OCI-LY7 (cell line): ENCODE measurements at regions not wholly inside any gene's neighbourhood (a gene's known extent, or its start where the extent isn't known, plus 50 kb on each side); places are given as distances from the start of the nearest gene placed in this dataset.

ENCODE experiments used
- BruUV-seq: library from RNA; stranded (reverse); fragments of 400-500 nt; replicated peaks from 2 replicates; lab custom pipeline; 2021; lab: Mats Ljungman, UMichigan
- CTCF ChIA-PET: fragments of 300-600 bp; sonication (Branson Sonifier 250); formaldehyde crosslinking; loops from one replicate; lab custom pipeline; 2022; ENCODE audit warnings: antibody characterized with exemption; ENCODE audit not compliant: unreplicated experiment; lab: Charles Lee
- POLR2A ChIA-PET: fragments of 300-600 bp; sonication (Branson Sonifier 250); formaldehyde crosslinking; loops from one replicate; lab custom pipeline; 2022; ENCODE audit warnings: antibody characterized with exemption; lab: Charles Lee
- DNase-seq: peaks from one replicate; pipeline ENCODE4 v3.0.0-alpha.2; 2015; ENCODE audit warnings: low spot score
- H2AFZ ChIP-seq: fragments of 200-600 bp; sonication (generic), shearing (Covaris generic); 2 replicates; pipeline ENCODE4 v1.6.1; 2014; ENCODE audit warnings: mild to moderate bottlenecking, antibody characterized with exemption, low read length, moderate library complexity
- H3K27ac ChIP-seq: fragments of 200-600 bp; sonication (generic); 2 replicates; pipeline ENCODE4 v1.5.1; 2014; ENCODE audit warnings: mixed run types, low read depth, mild to moderate bottlenecking, moderate library complexity, low read length, inconsistent platforms; ENCODE audit not compliant: poor library complexity, severe bottlenecking
- H3K36me3 ChIP-seq: fragments of 200-600 bp; sonication (generic); 2 replicates; pipeline ENCODE4 v1.6.1; 2014; ENCODE audit warnings: mild to moderate bottlenecking, antibody characterized with exemption, low read length, moderate library complexity, mixed read lengths; ENCODE audit not compliant: insufficient read depth
- H3K4me1 ChIP-seq: fragments of 200-600 bp; sonication (generic); 2 replicates; pipeline ENCODE4 v1.5.1; 2014; ENCODE audit warnings: mild to moderate bottlenecking, low read length; ENCODE audit not compliant: insufficient read depth, poor library complexity, severe bottlenecking
- H3K4me2 ChIP-seq: fragments of 200-600 bp; sonication (generic); 2 replicates; pipeline ENCODE4 v1.6.1; 2014; ENCODE audit warnings: mild to moderate bottlenecking, low read length
- H3K4me3 ChIP-seq: fragments of 200-600 bp; sonication (generic); 2 replicates; pipeline ENCODE4 v1.5.1; 2014; ENCODE audit warnings: mild to moderate bottlenecking, low read depth, low read length; ENCODE audit not compliant: poor library complexity, severe bottlenecking
- H3K79me2 ChIP-seq: fragments of 200-600 bp; sonication (generic); 2 replicates; pipeline ENCODE4 v1.6.1; 2016; ENCODE audit warnings: low read depth, mild to moderate bottlenecking, low read length, moderate library complexity, mixed read lengths; ENCODE audit not compliant: insufficient read depth
- H3K9me2 ChIP-seq: fragments of 200-600 bp; sonication (generic); 2 replicates; pipeline ENCODE4 v1.6.1; 2016; ENCODE audit warnings: mild to moderate bottlenecking, low read length, mixed read lengths; ENCODE audit not compliant: insufficient read depth
- H3K9me3 ChIP-seq: fragments of 200-600 bp; sonication (generic); 2 replicates; pipeline ENCODE4 v1.6.1; 2014; ENCODE audit warnings: mild to moderate bottlenecking, mixed run types, low read length, mixed read lengths
- H4K20me1 ChIP-seq: fragments of 200-600 bp; sonication (generic); 2 replicates; pipeline ENCODE4 v1.6.1; 2014; ENCODE audit warnings: mild to moderate bottlenecking, antibody characterized with exemption, low read length, moderate library complexity, mixed read lengths; ENCODE audit not compliant: insufficient read depth
- CTCF ChIP-seq: fragments of 200-600 bp; sonication (generic); conservative IDR thresholded peaks from 2 replicates; pipeline ENCODE4 v1.5.1; 2014; ENCODE audit warnings: mild to moderate bottlenecking, antibody characterized with exemption, low read length, moderate library complexity, mixed read lengths
- EZH2phosphoT487 ChIP-seq: fragments of 200-600 bp; sonication (generic); IDR thresholded peaks from 2 replicates; pipeline ENCODE4 v1.6.1; 2018; ENCODE audit warnings: low read depth, borderline replicate concordance, mild to moderate bottlenecking, mixed run types, antibody characterized with exemption, low read length, moderate library complexity, mixed read lengths
- intact Hi-C: fragments of 100-400 bp; cut with micrococcal nuclease; formaldehyde crosslinking; loops from one replicate; pipeline ENCODE4 v1.10.0; 2022; ENCODE audit not compliant: unreplicated experiment

DNA sequence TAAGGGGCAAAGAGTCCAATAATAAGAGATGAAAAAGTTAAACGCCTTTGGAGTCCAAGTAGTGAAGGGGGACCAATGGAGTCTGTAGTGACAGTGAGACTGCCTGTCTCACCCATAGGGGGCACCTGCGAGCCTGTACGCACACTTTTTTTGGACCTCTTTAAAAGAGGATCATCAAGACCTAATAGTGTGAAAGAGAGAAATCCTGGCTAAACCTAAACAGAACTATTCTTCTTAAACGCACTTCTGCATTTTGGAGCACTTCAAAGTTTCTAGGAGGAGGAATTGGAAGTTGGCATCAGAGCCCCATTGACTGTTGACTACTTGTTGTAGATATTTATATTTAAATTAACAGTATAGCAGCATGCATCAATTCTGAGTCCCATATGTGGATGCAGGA lies 636.1 kb upstream of the KLF4 start:
- Histone ChIP-seq H3K4me3 (no peak overlapping the region), H3K4me1 (no peaks in the 10 kb centered on the region), H3K36me3 (no peaks in the 10 kb centered on the region), H3K9me3 (no peaks in the 10 kb centered on the region), H3K27ac (no peak overlapping the region), H3K79me2 (no peaks in the 10 kb centered on the region), H3K4me2 (no peak overlapping the region), H4K20me1 (no peaks in the 10 kb centered on the region), H2AFZ (no peak overlapping the region), H3K9me2 (no peaks in the 10 kb centered on the region)
- DNase-seq, result no peak
- POLR2A ChIA-PET, result no interaction called here
- intact Hi-C loops, result no loop called here
- TF ChIP-seq EZH2phosphoT487 (no peak), CTCF (peak; percentile 69)
- CTCF ChIA-PET, result no interaction called here
- no TSS peak for BruUV-seq

DNA sequence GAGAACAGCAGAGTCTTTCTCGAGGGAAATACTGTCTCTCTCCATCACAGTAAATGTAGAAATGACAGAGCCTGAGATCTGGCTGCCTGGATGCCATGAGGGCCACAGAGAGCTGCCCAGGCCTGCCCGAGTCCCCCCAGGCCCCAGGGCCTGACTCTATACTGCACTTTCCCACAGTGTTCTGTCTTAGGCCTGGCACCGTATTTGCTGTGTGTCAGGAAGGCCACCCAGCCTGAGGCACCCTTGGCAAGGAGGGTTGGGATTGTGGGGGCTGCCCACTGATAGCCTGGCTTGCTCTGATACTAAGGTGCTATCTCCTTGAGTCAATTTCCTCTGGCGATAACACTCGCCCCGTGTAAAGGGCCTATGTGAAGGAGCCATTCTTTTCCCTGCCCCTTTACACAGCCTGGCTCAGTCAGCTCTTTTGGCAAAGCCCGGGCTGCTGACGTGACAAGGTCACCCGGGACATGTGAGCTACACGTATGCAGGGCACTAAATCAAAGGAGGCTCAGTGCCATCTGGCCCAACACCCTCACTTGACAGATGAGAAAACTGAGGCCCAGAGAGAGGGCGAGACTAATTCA lies 630.1 kb upstream of the KLF4 start:
- Histone ChIP-seq H3K4me3 (no peak overlapping the region), H4K20me1 (no peaks in the 10 kb centered on the region), H3K4me2 (no peak overlapping the region), H3K36me3 (no peaks in the 10 kb centered on the region), H2AFZ (no peak overlapping the region), H3K9me3 (no peaks in the 10 kb centered on the region), H3K4me1 (no peaks in the 10 kb centered on the region), H3K9me2 (no peaks in the 10 kb centered on the region), H3K27ac (no peak overlapping the region), H3K79me2 (no peaks in the 10 kb centered on the region)
- BruUV-seq, result no TSS peak
- POLR2A ChIA-PET, result no interaction called here
- CTCF ChIA-PET, result no interaction called here
- TF ChIP-seq EZH2phosphoT487, result no peak
- no peak for TF ChIP-seq CTCF
- intact Hi-C loops, result no loop called here
- no peak for DNase-seq

DNA sequence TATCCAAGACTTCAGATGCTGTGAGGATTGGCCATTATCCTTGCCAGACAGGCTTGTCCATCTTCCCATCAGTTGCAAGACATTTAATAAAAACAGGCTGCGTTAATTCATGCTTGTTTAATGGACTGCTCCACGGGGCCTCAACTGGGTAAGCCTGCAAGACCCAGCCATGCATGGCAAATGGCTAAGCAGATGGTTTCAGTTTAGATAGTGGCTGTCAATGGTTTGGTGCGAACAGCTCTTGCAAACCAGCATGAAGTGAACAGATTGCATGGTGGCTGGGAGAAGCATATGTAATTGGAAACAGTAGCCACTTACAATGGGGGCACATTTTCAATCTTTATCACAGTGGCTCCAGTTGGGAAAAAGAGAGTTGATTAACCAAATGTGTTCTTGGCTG lies 628.2 kb upstream of the KLF4 start:
- Histone ChIP-seq H3K4me2 (no peak overlapping the region), H3K27ac (no peak overlapping the region), H3K36me3 (no peaks in the 10 kb centered on the region), H2AFZ (no peak overlapping the region), H4K20me1 (no peaks in the 10 kb centered on the region), H3K79me2 (no peaks in the 10 kb centered on the region), H3K9me2 (no peaks in the 10 kb centered on the region), H3K4me3 (no peak overlapping the region), H3K9me3 (no peaks in the 10 kb centered on the region), H3K4me1 (no peaks in the 10 kb centered on the region)
- POLR2A ChIA-PET, result no interaction called here
- no TSS peak for BruUV-seq
- intact Hi-C loops, result no loop called here
- DNase-seq, result no peak
- CTCF ChIA-PET, result no interaction called here
- TF ChIP-seq CTCF (no peak), EZH2phosphoT487 (no peak)
